HEK293 (cell line): ENCODE measurements at regions not wholly inside any gene's neighbourhood (a gene's known extent, or its start where the extent isn't known, plus 50 kb on each side); places are given as distances from the start of the nearest gene placed in this dataset.

Source experiments
- CTCF ChIP-seq: fragments of 450-650 bp; formaldehyde crosslinking; IDR thresholded peaks from 2 replicates; pipeline ENCODE4 v1.5.1; 2016; ENCODE audit warnings: missing biosample characterization, missing genetic modification characterization
- KLF9 ChIP-seq: fragments of 450-650 bp; formaldehyde crosslinking; IDR thresholded peaks from 2 replicates; pipeline ENCODE4 v1.5.1; 2016; ENCODE audit warnings: missing biosample characterization, missing genetic modification characterization, low read depth
- ZNF114 ChIP-seq: fragments of 450-650 bp; formaldehyde crosslinking; IDR thresholded peaks from 2 replicates; pipeline ENCODE4 v1.5.0; 2017; ENCODE audit warnings: missing biosample characterization, missing genetic modification characterization
- ZNF121 ChIP-seq: fragments of 450-650 bp; formaldehyde crosslinking; IDR thresholded peaks from 2 replicates; pipeline ENCODE4 v1.5.1; 2016; ENCODE audit warnings: missing biosample characterization, missing genetic modification characterization
- ZNF146 ChIP-seq: fragments of 450-650 bp; formaldehyde crosslinking; IDR thresholded peaks from 2 replicates; pipeline ENCODE4 v1.5.1; 2016; ENCODE audit warnings: missing biosample characterization, missing genetic modification characterization
- ZNF302 ChIP-seq: fragments of 450-650 bp; formaldehyde crosslinking; IDR thresholded peaks from 2 replicates; pipeline ENCODE4 v1.5.1; 2016; ENCODE audit warnings: missing biosample characterization, missing genetic modification characterization, low read depth
- TF ChIP-seq, protein P1 (sequence below): fragments of 450-650 bp; formaldehyde crosslinking; IDR thresholded peaks from 2 replicates; pipeline ENCODE4 v1.5.1; 2016; ENCODE audit warnings: missing biosample characterization, missing genetic modification characterization

DNA sequence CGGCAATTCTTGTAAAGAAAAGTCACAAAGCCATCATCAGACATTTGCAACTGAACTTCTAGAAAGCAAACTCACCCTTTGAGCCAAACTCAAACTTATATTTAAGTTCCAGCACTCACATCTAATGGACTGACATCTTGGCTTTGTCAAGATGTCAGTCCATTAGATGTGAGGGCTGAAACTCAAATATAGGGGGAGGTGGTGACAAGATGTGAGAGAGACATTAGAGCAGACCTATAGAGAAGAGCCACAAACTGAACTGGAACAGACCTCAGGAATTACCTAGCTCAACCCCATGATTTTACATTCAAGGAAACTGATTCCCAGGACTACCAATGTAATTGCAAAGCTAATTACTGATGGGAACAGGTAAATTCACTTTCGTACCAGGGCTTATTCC, 543.8 kb downstream of the TNS1 start:
- TF ChIP-seq ZNF302 (tag by site-specific recombination) = no peak
- TF ChIP-seq ZNF114 (tag by site-specific recombination) = no peak
- TF ChIP-seq ZNF146 = no peak
- no peak for TF ChIP-seq CTCF (tag by site-specific recombination)
- TF ChIP-seq, protein P1, sequence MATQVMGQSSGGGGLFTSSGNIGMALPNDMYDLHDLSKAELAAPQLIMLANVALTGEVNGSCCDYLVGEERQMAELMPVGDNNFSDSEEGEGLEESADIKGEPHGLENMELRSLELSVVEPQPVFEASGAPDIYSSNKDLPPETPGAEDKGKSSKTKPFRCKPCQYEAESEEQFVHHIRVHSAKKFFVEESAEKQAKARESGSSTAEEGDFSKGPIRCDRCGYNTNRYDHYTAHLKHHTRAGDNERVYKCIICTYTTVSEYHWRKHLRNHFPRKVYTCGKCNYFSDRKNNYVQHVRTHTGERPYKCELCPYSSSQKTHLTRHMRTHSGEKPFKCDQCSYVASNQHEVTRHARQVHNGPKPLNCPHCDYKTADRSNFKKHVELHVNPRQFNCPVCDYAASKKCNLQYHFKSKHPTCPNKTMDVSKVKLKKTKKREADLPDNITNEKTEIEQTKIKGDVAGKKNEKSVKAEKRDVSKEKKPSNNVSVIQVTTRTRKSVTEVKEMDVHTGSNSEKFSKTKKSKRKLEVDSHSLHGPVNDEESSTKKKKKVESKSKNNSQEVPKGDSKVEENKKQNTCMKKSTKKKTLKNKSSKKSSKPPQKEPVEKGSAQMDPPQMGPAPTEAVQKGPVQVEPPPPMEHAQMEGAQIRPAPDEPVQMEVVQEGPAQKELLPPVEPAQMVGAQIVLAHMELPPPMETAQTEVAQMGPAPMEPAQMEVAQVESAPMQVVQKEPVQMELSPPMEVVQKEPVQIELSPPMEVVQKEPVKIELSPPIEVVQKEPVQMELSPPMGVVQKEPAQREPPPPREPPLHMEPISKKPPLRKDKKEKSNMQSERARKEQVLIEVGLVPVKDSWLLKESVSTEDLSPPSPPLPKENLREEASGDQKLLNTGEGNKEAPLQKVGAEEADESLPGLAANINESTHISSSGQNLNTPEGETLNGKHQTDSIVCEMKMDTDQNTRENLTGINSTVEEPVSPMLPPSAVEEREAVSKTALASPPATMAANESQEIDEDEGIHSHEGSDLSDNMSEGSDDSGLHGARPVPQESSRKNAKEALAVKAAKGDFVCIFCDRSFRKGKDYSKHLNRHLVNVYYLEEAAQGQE = no peak
- no peak for TF ChIP-seq KLF9 (tag by site-specific recombination)
- TF ChIP-seq ZNF121 (tag by site-specific recombination) = no peak
